Limb (tissue), 2 donors: ENCODE measurements at regions not wholly inside any gene's neighbourhood (a gene's known extent, or its start where the extent isn't known, plus 50 kb on each side); places are given as distances from the start of the nearest gene placed in this dataset.
"Not testable (repeated sequence)": the region's sequence is repeated elsewhere in the genome, so short reads cannot be mapped to it uniquely, and the experiment has no call there.

Source experiments
- DNase-seq, 2 donors: peaks; one replicate each; pipeline ENCODE4 v3.0.0-alpha.2; 2016; ENCODE audit errors: extremely low spot score in 2 of 2

- DNase-seq: no peak
Measured at GRCh38 chr17:70919241-70919640, 749.9 kb downstream of the KCNJ2 start.

GRCh38 chr17:70920416-70920815, 751.1 kb downstream of the KCNJ2 start:
- DNase-seq: no peak

GRCh38 chr17:70922268-70922667, 752.9 kb downstream of the KCNJ2 start:
- DNase-seq: no peak

- no peak for DNase-seq
Measured at GRCh38 chr17:70924776-70925175, 755.4 kb downstream of the KCNJ2 start.

GRCh38 chr17:70929226-70929625, 759.9 kb downstream of the KCNJ2 start:
- no peak for DNase-seq

GRCh38 chr17:70934231-70934630, 764.9 kb downstream of the KCNJ2 start:
- DNase-seq: no peak

- DNase-seq: no peak
Measured at GRCh38 chr17:70934835-70935234, 765.5 kb downstream of the KCNJ2 start.

- no peak for DNase-seq
Measured at GRCh38 chr17:70936724-70937123, 767.4 kb downstream of the KCNJ2 start.

- peak in 1 of 2 donors; percentile 18 for DNase-seq
Measured at GRCh38 chr17:70938336-70938735, 769.0 kb downstream of the KCNJ2 start.

GRCh38 chr17:70945386-70945785, 776.1 kb downstream of the KCNJ2 start:
- DNase-seq: no peak

GRCh38 chr17:70947215-70947614, 777.9 kb downstream of the KCNJ2 start:
- DNase-seq: no peak

GRCh38 chr17:70947636-70948565, 778.6 kb downstream of the KCNJ2 start:
- DNase-seq: no peak

GRCh38 chr17:70953140-70953539, 783.8 kb downstream of the KCNJ2 start:
- DNase-seq: not testable (repeated sequence)

GRCh38 chr17:70955441-70955840, 786.1 kb downstream of the KCNJ2 start:
- DNase-seq: no peak

- DNase-seq: no peak
Measured at GRCh38 chr17:70956726-70957125, 787.4 kb downstream of the KCNJ2 start.

GRCh38 chr17:70961341-70961740, 792.0 kb downstream of the KCNJ2 start:
- no peak for DNase-seq

- no peak for DNase-seq
Measured at GRCh38 chr17:70968302-70968701, 799.0 kb downstream of the KCNJ2 start.

GRCh38 chr17:70969521-70970034, 800.2 kb downstream of the KCNJ2 start:
- DNase-seq: no peak

GRCh38 chr17:70976447-70976846, 807.1 kb downstream of the KCNJ2 start:
- DNase-seq: no peak

- DNase-seq: no peak
Measured at GRCh38 chr17:70984873-70985272, 815.5 kb downstream of the KCNJ2 start.

GRCh38 chr17:70987867-70988340, 818.6 kb downstream of the KCNJ2 start:
- no peak for DNase-seq

GRCh38 chr17:70988622-70989021, 819.3 kb downstream of the KCNJ2 start:
- no peak for DNase-seq

- DNase-seq: no peak
Measured at GRCh38 chr17:70989280-70989679, 819.9 kb downstream of the KCNJ2 start.
